SU-DHL-6 (cell line): ENCODE measurements at regions not wholly inside any gene's neighbourhood (a gene's known extent, or its start where the extent isn't known, plus 50 kb on each side); places are given as distances from the start of the nearest gene placed in this dataset.

Experiments
- EZH2phosphoT487 ChIP-seq: fragments of 200-600 bp; sonication (generic), shearing (Covaris generic); conservative IDR thresholded peaks from 2 replicates; pipeline ENCODE4 v1.6.1; 2018; ENCODE audit warnings: mild to moderate bottlenecking, antibody characterized with exemption, low read length, moderate library complexity, mixed read lengths
- TF ChIP-seq, protein P1 (sequence below): fragments of 200-600 bp; sonication (generic); IDR thresholded peaks from one replicate; pipeline ENCODE4 v1.5.1; 2017; ENCODE audit warnings: antibody characterized with exemption, mild to moderate bottlenecking, low read length, moderate library complexity; ENCODE audit not compliant: insufficient read depth, poor library complexity, severe bottlenecking

DNA sequence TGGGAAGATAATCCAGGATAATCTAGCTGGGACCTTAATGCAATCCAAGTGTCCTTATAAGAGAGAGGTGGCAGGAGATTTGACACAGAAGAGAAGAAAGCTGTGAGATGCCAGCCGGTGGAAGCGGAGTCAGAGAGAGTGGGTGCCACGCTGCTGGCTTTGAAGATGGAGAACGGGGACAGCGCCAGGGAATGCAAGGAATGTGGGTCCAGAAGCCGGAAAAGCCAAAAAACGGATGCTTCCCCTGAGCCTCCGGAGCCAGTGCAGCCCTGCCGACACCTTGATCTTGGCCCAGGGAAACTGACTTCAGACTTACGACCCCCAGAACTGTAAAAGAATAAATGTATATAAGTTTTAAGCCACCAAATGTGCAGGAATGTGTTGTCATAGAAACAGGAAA, 152.6 kb downstream of the ZNF281 start:
- TF ChIP-seq, protein P1, sequence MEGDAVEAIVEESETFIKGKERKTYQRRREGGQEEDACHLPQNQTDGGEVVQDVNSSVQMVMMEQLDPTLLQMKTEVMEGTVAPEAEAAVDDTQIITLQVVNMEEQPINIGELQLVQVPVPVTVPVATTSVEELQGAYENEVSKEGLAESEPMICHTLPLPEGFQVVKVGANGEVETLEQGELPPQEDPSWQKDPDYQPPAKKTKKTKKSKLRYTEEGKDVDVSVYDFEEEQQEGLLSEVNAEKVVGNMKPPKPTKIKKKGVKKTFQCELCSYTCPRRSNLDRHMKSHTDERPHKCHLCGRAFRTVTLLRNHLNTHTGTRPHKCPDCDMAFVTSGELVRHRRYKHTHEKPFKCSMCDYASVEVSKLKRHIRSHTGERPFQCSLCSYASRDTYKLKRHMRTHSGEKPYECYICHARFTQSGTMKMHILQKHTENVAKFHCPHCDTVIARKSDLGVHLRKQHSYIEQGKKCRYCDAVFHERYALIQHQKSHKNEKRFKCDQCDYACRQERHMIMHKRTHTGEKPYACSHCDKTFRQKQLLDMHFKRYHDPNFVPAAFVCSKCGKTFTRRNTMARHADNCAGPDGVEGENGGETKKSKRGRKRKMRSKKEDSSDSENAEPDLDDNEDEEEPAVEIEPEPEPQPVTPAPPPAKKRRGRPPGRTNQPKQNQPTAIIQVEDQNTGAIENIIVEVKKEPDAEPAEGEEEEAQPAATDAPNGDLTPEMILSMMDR: no peak
- no peak for TF ChIP-seq EZH2phosphoT487
